ENCODE measurements at regions not wholly inside any gene's neighbourhood (a gene's known extent, or its start where the extent isn't known, plus 50 kb on each side); places are given as distances from the start of the nearest gene placed in this dataset.

GRCh38 chr11:103530257-103530656, 421.0 kb downstream of the DYNC2H1 start:
- no peak for DNase-seq

DNA sequence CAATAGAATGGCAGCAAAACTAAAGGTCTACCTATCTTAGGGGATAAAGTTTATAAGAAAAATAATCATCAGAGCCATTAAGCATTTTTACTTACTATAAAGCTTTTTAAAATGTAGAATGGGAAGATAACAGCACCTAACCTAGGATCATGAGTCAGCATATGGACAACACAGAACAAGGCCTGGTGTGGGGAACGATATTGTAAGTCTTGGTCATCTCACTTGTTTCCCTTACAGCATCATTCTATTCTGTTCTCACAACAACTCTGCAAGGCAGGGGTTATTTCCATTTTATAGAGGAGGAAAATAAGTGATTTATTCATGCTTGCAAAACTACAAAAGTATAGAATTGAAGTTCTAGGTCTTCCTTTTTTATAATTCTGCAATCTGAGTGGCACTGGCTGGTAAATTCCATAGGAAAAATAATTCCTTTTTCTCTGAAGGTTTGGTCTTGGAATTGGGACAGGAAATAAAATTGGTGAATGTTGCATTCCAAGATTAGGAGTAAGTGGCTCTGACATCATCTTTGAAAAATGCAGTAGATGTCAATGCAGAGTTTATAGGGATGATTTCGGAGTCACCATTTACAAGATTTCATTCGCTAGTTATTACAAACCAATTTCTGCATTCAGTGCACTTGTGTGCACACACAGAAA, 423.0 kb downstream of the DYNC2H1 start:
- DNase-seq, result no peak

DNA sequence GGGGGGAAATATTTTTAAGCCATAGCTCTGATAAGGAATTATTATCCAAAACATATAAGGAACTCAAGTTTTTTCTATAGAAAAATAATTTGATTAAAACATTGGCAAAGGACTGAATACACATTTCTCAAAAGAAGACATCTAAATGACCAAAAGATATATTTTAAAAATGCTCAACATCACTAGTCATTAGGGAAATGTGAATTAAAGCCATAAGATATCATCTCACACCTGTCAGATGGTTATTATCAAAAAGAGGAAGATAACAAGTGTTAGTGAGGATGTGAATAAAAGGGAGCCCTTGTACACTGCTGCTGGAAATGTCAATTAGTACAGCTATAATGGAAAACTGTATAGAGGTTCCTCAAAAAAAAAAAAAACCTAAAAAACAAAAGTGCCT, 425.0 kb downstream of the DYNC2H1 start:
- no peak for DNase-seq

DNA sequence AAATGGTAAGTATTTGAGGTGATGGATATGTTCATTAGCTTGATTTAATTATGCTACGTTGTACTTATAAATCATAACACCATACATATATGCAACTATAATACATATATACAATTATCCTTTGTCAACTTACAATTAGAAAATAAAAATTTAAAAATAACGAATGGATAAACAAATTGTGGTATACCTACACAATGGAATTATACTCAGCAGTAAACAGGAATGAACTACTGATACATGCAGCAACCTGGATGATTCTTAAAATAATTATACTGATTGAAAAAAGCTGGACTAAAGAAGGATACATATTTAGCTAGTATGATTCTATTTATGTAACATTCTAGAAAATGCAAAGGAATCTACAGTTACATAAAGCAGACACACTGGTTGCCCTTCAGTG, 425.7 kb downstream of the DYNC2H1 start:
- no peak for DNase-seq

DNA sequence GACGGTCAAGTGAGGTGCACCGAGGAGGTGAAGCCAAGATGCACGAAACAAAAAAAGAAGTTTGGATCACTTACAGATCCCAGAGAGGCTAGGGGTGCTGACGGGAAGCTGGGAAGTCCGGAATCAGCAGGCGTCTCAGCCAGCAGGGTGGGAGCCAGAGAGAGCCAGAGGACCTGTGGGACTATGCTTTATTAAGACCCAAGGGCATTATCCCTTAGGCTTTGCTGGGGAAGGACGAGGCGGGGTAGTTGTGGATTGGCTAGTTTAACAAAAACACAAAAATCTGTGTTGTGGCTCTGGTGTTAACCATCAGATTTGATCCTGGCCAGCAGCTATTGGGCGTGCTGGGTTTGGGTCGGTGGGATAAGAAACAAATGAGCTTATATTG, 427.1 kb downstream of the DYNC2H1 start:
- no peak for DNase-seq

DNA sequence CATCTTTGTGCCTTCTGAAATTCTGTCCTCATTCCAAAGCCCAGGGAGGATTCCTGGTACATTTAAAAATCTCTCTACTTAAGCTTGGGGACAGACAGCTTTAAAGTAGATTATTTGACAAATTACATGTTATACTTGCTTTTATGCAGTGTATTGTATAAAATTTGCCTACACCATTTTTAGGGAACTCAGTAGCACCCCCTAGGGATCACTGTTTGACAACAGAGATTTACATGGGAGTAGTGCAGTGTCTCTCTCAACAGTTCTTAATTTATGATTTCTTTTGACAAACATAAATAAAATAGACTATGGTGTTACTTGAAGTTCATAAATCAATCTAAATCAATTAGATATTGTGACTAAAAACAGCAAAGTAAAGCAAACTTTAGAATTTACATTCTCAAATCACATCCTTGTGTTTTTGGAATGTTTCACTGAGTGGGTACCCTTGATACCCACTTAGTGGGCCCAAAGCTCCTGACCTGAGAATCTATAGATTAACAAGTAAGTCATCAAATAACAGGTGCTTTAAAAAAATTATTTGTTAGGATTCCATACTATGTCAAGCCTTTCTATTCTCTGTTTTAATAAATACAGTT, 428.8 kb downstream of the DYNC2H1 start:
- DNase-seq, result no peak

- DNase-seq, result no peak
Measured at GRCh38 chr11:103539166-103539565, 429.9 kb downstream of the DYNC2H1 start.

DNA sequence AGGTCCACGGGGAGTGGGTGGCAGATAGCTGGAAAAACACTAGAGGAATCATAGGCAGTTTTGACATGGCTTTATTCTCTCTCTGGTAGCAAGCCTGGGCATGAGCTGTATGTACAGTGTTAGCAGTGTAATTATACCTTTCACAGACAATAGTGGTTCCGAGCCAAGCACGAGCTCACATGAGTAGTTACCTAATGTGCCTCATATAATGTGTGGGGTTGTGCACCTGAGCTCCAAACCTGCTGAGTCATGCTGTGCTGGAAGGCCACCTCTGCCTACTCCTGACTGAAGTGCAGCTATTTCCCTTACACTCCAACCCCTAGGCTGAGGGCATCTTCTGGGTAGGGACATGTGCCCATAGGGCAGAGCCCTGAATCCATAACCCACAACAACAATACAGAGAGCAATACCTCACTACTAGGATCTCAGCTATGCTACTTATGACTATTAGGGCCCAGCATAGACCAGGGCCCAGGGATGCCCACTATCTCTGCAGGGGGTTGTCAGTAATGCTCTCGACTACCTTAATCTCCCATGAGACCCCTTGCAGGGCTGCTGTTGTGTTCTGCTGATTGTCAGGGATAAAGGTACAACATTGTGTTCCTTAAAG, 432.1 kb downstream of the DYNC2H1 start:
- no peak for DNase-seq

- no peak for DNase-seq
Measured at GRCh38 chr11:103542851-103543250, 433.6 kb downstream of the DYNC2H1 start.

- no peak for DNase-seq
Measured at GRCh38 chr11:103543456-103543855, 434.2 kb downstream of the DYNC2H1 start.

GRCh38 chr11:103544874-103545273, 435.6 kb downstream of the DYNC2H1 start:
- no peak for DNase-seq

DNA sequence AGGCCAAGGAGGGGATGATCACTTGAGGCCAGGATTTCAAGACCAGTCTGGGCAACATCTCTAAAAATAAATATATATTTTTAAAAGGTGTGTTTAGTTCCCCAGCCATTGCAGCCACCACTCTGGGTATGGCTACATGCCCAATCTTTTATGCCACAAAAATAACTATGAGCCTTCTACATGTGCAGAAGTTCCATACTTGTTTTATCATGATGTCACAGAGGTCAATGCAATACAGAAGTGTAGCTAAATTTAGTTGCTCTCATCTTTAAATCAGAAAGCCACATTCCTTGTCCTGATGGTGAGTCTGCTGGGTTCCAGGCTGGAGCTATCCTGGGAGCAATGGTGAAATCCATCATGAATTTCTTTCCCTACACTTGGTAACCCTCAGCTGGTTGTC, 436.3 kb downstream of the DYNC2H1 start:
- no peak for DNase-seq

GRCh38 chr11:103546236-103546635, 437.0 kb downstream of the DYNC2H1 start:
- no peak for DNase-seq

GRCh38 chr11:103547024-103547423, 437.8 kb downstream of the DYNC2H1 start:
- no peak for DNase-seq

- no peak for DNase-seq
Measured at GRCh38 chr11:103547691-103548090, 438.5 kb downstream of the DYNC2H1 start.

DNA sequence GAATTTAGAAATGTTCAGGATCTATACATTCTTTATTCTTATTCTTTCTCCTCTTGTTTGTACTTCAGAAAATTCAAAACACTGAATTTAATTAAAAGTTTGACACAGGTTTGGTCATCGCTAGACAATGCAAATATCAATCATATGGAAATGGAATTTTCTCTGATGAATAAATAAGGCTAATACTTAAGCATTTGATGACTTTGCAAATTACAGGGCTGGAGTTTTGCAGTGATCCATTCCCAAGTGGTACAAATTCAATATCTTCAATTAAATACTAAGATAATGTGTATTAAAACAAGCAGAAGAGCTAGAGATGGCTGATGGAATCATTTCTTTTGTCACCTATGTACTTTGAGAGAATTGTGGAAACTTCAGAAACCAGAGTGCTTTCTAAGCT, 439.6 kb downstream of the DYNC2H1 start:
- no peak for DNase-seq

DNA sequence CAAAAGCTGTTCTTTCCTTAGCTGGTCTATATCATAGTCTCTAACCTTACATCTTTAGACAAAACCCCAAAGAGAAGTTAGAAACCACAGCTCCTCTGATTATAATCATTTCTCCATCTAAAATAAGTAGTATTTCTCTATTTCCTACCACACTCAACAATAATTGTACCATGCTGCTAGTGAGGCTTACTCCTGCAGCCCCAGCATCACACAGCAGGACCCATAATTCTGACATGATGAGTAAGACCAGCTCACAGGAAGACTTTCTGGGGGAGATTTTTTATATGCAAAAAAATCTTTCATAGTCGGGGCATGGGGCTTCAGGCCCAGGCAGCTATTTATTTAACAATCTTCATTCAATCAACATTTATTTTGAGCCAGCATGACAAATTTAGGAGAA, 441.6 kb downstream of the DYNC2H1 start:
- no peak for DNase-seq

DNA sequence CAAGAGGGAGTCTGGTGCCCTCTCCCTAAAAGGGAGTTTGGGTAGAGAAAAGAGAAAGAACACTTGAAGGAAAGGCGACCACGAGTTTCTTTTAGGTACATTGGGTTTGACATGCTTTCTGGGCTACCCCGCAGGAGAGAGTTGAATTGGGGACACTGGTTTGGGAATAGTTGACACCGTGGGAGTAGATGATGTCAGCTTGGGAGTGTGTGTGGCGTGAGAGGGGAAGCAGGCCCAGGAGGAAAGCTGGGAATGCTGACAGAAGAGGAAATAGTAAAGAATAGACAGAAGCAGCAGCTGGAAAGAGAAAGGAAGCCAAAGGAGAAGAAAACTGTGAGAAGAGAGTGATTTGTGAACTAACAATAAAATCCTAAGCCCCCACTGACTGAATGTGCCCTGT, 442.9 kb downstream of the DYNC2H1 start:
- no peak for DNase-seq

GRCh38 chr11:103556171-103556570, 446.9 kb downstream of the DYNC2H1 start:
- no peak for DNase-seq

DNA sequence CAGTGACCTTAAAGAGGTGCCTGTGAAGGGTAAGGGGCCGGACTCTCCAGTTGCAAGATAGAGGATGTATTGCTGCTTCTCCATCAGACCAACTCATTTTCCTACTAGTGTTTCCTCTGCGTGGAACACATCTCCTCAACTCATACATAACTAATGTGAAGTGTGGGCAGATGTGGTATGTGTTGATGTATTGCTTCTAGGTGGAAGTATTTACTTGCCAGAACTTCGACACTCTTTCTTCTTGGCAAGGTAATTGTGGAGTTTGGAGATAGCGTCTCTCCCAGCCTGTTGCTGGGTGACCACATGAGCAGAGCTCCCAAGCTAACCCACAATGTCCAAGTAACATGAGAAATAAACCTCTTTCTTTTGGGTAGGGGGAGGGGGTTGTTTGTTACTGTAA, 456.9 kb downstream of the DYNC2H1 start:
- no peak for DNase-seq

DNA sequence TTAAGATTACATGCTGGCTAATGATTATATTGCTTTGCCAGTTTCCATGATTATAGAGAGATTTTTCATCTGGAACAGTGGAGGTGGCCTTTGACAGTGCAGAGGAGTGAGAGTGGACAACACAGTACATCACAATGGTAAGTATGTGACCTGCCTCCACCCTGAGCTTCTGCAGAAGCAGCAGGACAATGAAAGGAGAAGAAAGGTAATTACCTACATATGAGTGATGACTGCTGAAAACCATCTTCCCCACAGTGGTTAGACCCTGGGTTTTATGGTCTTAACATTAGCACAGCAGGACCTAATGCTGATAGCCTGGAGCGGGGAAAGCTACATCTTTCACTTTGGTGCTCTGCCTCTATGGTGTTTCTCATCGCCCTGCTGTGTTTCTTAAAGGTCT, 454.7 kb upstream of the DDI1 start:
- no peak for DNase-seq

DNA sequence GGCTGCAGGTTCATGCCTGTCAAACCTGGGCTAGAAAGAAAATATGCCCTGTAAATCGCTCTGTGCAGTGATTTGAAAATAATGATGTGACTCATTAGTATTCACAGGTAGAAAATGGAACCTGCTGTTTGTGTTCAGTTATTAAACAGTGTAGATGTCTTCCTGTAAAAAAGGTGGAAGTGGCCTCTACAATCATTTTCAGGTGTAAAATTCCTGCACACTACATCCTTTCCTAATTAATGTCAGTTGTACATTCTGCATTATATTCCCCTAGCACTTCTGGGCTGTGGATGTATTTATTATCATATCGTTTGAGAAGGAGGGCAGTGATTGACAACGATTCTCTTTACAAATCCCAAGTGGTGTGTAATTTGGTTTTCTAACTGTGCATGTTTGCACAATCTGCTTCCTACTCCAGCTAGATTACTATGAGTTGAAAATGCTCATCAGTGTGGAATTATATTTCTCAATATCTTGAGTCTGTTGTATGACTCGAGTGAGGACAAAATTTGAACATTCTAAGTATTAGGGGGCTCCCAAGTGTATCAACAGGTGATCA, 454.0 kb upstream of the DDI1 start:
- DNase-seq, result no peak

DNA sequence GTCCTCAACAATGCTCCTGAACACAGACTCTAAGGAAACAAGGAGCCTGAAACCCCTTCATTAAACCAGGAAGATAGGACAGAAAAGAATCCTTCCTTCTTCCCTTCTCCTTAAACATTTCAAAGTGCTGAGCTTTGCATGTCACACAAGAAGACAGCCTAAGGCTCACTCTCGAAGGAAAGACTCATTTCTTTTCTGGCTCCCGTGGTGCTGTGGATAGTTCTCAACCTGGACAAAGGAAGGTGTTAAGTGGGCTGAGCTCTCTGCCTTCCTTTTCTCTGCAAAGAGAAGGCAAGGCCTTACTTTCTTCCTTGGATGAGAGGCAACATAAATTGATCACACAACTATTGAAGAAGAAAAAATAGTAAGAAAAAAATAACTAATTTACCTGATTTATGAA, 452.4 kb upstream of the DDI1 start:
- no peak for DNase-seq

- DNase-seq, result no peak
Measured at GRCh38 chr11:103584720-103585119, 451.7 kb upstream of the DDI1 start.
